PFSK-1 (cell line): ENCODE measurements at regions not wholly inside any gene's neighbourhood (a gene's known extent, or its start where the extent isn't known, plus 50 kb on each side); places are given as distances from the start of the nearest gene placed in this dataset.

ENCODE experiments used
- FOXP2 ChIP-seq: optimal IDR thresholded peaks from 2 replicates; pipeline ENCODE3; 2011; ENCODE audit warnings: borderline replicate concordance, control low read depth, inconsistent platforms; ENCODE audit not compliant: insufficient read depth; ENCODE audit errors: extremely low read length, extremely low read depth
- POLR2AphosphoS5 ChIP-seq: IDR thresholded peaks from 2 replicates; pipeline ENCODE4 v1.6.1; 2012; ENCODE audit warnings: low read depth, mild to moderate bottlenecking, control low read depth, low read length, moderate library complexity
- SIN3A ChIP-seq: IDR thresholded peaks from 2 replicates; pipeline ENCODE4 v1.6.1; 2012; ENCODE audit warnings: mild to moderate bottlenecking, low read length, moderate library complexity, borderline replicate concordance; ENCODE audit not compliant: insufficient read depth
- TAF1 ChIP-seq: IDR thresholded peaks from 2 replicates; pipeline ENCODE4 v1.6.1; 2012; ENCODE audit warnings: low read length, control low read depth, borderline replicate concordance; ENCODE audit not compliant: insufficient read depth
- TF ChIP-seq, protein P1 (sequence below), 2 experiments: IDR thresholded peaks; 2 replicates each; pipeline versions ENCODE4 v1.6.1 to v1.8.0; 2011 to 2012; ENCODE audit warnings: low read depth in 2 of 2, low read length in 2 of 2, control low read depth in 1 of 2, inconsistent platforms in 1 of 2, mild to moderate bottlenecking in 1 of 2, moderate library complexity in 1 of 2; ENCODE audit not compliant: insufficient read depth in 1 of 2

GRCh38 chr2:59925321-59925720, 628.1 kb downstream of the BCL11A start:
- TF ChIP-seq SIN3A (no peak), POLR2AphosphoS5 (no peak), TAF1 (no peak), FOXP2 (no peak)
- TF ChIP-seq, protein P1, sequence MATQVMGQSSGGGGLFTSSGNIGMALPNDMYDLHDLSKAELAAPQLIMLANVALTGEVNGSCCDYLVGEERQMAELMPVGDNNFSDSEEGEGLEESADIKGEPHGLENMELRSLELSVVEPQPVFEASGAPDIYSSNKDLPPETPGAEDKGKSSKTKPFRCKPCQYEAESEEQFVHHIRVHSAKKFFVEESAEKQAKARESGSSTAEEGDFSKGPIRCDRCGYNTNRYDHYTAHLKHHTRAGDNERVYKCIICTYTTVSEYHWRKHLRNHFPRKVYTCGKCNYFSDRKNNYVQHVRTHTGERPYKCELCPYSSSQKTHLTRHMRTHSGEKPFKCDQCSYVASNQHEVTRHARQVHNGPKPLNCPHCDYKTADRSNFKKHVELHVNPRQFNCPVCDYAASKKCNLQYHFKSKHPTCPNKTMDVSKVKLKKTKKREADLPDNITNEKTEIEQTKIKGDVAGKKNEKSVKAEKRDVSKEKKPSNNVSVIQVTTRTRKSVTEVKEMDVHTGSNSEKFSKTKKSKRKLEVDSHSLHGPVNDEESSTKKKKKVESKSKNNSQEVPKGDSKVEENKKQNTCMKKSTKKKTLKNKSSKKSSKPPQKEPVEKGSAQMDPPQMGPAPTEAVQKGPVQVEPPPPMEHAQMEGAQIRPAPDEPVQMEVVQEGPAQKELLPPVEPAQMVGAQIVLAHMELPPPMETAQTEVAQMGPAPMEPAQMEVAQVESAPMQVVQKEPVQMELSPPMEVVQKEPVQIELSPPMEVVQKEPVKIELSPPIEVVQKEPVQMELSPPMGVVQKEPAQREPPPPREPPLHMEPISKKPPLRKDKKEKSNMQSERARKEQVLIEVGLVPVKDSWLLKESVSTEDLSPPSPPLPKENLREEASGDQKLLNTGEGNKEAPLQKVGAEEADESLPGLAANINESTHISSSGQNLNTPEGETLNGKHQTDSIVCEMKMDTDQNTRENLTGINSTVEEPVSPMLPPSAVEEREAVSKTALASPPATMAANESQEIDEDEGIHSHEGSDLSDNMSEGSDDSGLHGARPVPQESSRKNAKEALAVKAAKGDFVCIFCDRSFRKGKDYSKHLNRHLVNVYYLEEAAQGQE (IDR thresholded peaks at IDR 0.05; ENCODE audit: insufficient read depth in 1 of 2, low read depth in 2 of 2, low read length in 2 of 2): no peak

DNA sequence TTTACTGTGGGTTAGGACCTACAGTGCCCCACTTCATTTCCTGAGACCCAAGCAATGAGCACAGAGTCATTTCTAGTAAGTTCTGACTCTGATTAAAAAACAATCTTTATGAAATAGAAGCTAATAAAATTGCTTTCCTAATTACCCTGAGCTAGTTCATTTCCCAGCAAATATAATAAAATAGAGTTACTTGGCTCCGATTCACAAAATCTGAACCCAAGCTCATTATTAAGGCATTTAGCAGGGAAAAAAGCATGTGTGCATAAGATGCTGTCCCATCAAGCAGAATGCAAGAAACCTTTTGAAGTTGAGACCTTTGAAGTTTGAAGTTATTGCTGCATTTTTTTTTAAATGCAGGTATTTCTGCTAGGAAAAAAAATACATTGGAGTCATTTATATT, 629.1 kb downstream of the BCL11A start:
- TF ChIP-seq TAF1 (no peak), POLR2AphosphoS5 (no peak), FOXP2 (no peak), SIN3A (no peak)
- TF ChIP-seq, protein P1 (IDR thresholded peaks at IDR 0.05; ENCODE audit: insufficient read depth in 1 of 2, low read depth in 2 of 2, low read length in 2 of 2): no peak

- TF ChIP-seq POLR2AphosphoS5: no peak
- no peak for TF ChIP-seq SIN3A
- TF ChIP-seq FOXP2: no peak
- TF ChIP-seq, protein P1 (IDR thresholded peaks at IDR 0.05; ENCODE audit: insufficient read depth in 1 of 2, low read depth in 2 of 2, low read length in 2 of 2): no peak
- no peak for TF ChIP-seq TAF1
These were observed 631.0 kb downstream of the BCL11A start for GRCh38 chr2:59922450-59922849.

GRCh38 chr2:59921743-59922142, 631.7 kb downstream of the BCL11A start:
- no peak for TF ChIP-seq POLR2AphosphoS5
- no peak for TF ChIP-seq FOXP2
- TF ChIP-seq TAF1: no peak
- TF ChIP-seq, protein P1 (IDR thresholded peaks at IDR 0.05; ENCODE audit: insufficient read depth in 1 of 2, low read depth in 2 of 2, low read length in 2 of 2): no peak
- no peak for TF ChIP-seq SIN3A

- TF ChIP-seq TAF1 (no peak), POLR2AphosphoS5 (no peak), SIN3A (no peak), FOXP2 (no peak)
- TF ChIP-seq, protein P1 (IDR thresholded peaks at IDR 0.05; ENCODE audit: insufficient read depth in 1 of 2, low read depth in 2 of 2, low read length in 2 of 2): no peak
These were observed 632.5 kb downstream of the BCL11A start for GRCh38 chr2:59920961-59921360.
